MCF 10A (cell line): ENCODE measurements at regions not wholly inside any gene's neighbourhood (a gene's known extent, or its start where the extent isn't known, plus 50 kb on each side); places are given as distances from the start of the nearest gene placed in this dataset.

Experiments used
- BruUV-seq: library from RNA; stranded (reverse); fragments of 400-500 nt; replicated peaks from 2 replicates; lab custom pipeline; 2021; lab: Mats Ljungman, UMichigan
- CTCF ChIA-PET: fragments of 300-600 bp; sonication (Branson Sonifier 250); formaldehyde crosslinking; extraction: SDS; loops from one replicate; lab custom pipeline; 2021; ENCODE audit warnings: antibody characterized with exemption, inconsistent platforms; lab: Yijun Ruan, JAX
- POLR2A ChIA-PET: fragments of 300-600, 350-650 bp; sonication (Branson Sonifier 250); formaldehyde crosslinking; extraction: SDS; loops from one replicate; lab custom pipeline; 2020; ENCODE audit warnings: antibody characterized with exemption, inconsistent platforms; lab: Yijun Ruan, JAX
- DNase-seq: peaks from one replicate; pipeline ENCODE4 v3.0.0-alpha.2; 2018; ENCODE audit not compliant: unreplicated experiment
- H3K27ac Mint-ChIP-seq: one replicate; pipeline ENCODE4 v1.8.0; 2022; ENCODE audit warnings: mild to moderate bottlenecking, low read depth, mixed read lengths; ENCODE audit not compliant: unreplicated experiment
- H3K27me3 Mint-ChIP-seq: one replicate; pipeline ENCODE4 v1.8.0; 2022; ENCODE audit warnings: mixed read lengths; ENCODE audit not compliant: insufficient read depth, unreplicated experiment
- H3K36me3 Mint-ChIP-seq: one replicate; pipeline ENCODE4 v1.8.0; 2022; ENCODE audit warnings: mild to moderate bottlenecking, moderate library complexity, mixed read lengths; ENCODE audit not compliant: insufficient read depth, unreplicated experiment
- H3K4me1 Mint-ChIP-seq: one replicate; pipeline ENCODE4 v1.8.0; 2022; ENCODE audit warnings: mixed read lengths; ENCODE audit not compliant: insufficient read depth, unreplicated experiment
- H3K4me3 Mint-ChIP-seq: one replicate; pipeline ENCODE4 v1.8.0; 2022; ENCODE audit warnings: mild to moderate bottlenecking, moderate library complexity, mixed read lengths; ENCODE audit not compliant: unreplicated experiment
- H3K9me3 Mint-ChIP-seq: one replicate; pipeline ENCODE4 v1.8.0; 2022; ENCODE audit warnings: mixed read lengths; ENCODE audit not compliant: unreplicated experiment
- intact Hi-C: fragments of 100-400 bp; cut with micrococcal nuclease; formaldehyde crosslinking; loops from 2 replicates; pipeline ENCODE4 v1.14.1; 2022
- TF ChIP-seq, protein P1 (sequence below): fragments of 200-600 bp; IDR thresholded peaks from one replicate; pipeline ENCODE4 v1.8.0; 2022; ENCODE audit warnings: antibody characterized with exemption, mild to moderate bottlenecking; ENCODE audit not compliant: unreplicated experiment

DNA sequence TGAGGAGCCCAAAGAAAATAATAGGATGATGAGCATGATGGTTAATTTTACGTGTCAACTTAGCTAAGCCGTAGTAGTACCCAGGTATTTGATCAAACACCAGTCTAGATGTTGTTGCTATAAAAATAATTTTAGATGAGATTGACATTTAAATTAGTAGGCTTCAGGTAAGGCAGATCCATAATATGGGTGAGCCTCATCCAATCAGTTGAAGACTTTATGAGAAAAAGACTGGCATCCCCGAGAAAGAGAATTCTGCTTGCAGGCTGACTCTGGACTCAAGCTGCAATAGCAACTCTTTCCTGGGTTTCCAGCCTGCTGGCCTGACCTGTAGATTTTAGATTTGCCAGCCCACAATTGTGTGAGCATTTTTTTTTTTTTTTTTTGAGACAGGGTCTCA, 192.8 kb upstream of the LNX1 start:
- TF ChIP-seq, protein P1, sequence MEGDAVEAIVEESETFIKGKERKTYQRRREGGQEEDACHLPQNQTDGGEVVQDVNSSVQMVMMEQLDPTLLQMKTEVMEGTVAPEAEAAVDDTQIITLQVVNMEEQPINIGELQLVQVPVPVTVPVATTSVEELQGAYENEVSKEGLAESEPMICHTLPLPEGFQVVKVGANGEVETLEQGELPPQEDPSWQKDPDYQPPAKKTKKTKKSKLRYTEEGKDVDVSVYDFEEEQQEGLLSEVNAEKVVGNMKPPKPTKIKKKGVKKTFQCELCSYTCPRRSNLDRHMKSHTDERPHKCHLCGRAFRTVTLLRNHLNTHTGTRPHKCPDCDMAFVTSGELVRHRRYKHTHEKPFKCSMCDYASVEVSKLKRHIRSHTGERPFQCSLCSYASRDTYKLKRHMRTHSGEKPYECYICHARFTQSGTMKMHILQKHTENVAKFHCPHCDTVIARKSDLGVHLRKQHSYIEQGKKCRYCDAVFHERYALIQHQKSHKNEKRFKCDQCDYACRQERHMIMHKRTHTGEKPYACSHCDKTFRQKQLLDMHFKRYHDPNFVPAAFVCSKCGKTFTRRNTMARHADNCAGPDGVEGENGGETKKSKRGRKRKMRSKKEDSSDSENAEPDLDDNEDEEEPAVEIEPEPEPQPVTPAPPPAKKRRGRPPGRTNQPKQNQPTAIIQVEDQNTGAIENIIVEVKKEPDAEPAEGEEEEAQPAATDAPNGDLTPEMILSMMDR = no peak
- no peak for DNase-seq
- ChIA-PET POLR2A (no interaction called here), CTCF (interaction anchor here (0.6 to 0.8 kb wide), 2 partner anchors 18 to 84 kb away, joined by 3 to 4 read pairs; no protein-coding TSS in a partner anchor)
- Mint-ChIP-seq H3K36me3 (no peaks in the 10 kb centered on the region), H3K9me3 (no peaks in the 10 kb centered on the region), H3K4me3 (no peak overlapping the region), H3K4me1 (no peaks in the 10 kb centered on the region), H3K27me3 (no peaks in the 10 kb centered on the region), H3K27ac (no peak overlapping the region)
- intact Hi-C loops = no loop called here
- BruUV-seq = no TSS peak

DNA sequence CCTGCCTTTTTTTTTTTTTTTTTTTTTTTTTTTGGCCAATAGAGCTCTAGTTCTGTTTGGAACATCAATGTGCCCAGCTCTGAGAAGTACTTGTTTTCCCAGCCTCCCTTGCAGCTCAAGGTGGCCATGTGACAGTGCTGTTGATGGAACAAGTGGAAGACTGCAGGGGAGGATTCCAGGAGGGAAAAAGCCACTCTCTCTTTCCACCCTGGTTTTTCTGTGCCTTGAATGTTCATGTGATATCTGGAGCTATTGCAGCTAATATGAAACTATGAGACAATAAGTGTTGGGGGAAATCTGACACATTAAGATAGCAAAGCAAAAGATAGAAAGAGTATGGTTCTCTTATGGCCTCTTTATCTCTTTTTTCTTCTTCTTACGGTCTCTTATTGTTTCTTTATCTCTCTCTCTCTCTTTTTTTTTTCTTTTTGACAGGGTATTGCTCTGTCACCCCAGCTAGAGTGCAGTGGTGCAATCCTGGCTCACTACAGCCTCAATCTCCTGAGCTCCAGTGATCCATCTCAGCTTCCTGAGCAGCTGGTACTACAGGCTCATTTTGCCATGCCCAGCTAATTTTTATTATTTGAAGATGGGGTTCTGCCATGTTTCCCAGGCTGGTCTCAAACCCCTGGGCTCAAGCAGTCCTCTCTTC, 192.0 kb upstream of the LNX1 start:
- Mint-ChIP-seq H3K27ac (no peak overlapping the region), H3K9me3 (no peaks in the 10 kb centered on the region), H3K4me1 (no peaks in the 10 kb centered on the region), H3K27me3 (no peaks in the 10 kb centered on the region), H3K4me3 (no peak overlapping the region), H3K36me3 (no peaks in the 10 kb centered on the region)
- no TSS peak for BruUV-seq
- TF ChIP-seq, protein P1 = no peak
- ChIA-PET POLR2A (no interaction called here), CTCF (interaction anchor here (0.6 kb wide), 1 partner anchor 84 kb away, joined by 4 read pairs; no protein-coding TSS in a partner anchor)
- no peak for DNase-seq
- intact Hi-C loops = no loop called here

DNA sequence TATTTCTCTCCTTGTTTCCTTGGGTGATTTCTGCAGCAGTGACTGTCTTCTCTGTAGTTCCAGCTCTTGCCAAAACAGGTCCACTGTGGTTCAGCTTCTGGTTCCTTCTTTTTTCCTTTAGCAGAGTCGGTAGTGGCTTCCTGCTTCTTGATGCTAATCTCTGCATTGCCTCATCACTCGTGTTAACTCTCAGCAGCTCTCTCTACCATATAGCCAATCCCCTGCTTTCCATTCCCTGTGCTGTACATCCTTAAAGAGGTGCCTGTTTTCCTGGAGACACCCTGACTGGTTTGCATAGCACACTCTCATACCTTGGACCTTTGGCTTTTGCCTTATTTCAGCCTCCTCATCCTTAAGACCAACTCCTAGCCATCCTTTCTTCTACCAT, 191.2 kb upstream of the LNX1 start:
- ChIA-PET CTCF (no interaction called here), POLR2A (no interaction called here)
- no peaks in the 10 kb centered on the region for H3K27me3 Mint-ChIP-seq
- no TSS peak for BruUV-seq
- DNase-seq = no peak
- peaks cover 4% of the 10 kb centered on the region for H3K4me1 Mint-ChIP-seq
- intact Hi-C loops = no loop called here
- no peak overlapping the region for H3K4me3 Mint-ChIP-seq
- TF ChIP-seq, protein P1 = no peak
- H3K27ac Mint-ChIP-seq = no peak overlapping the region
- H3K9me3 Mint-ChIP-seq = no peaks in the 10 kb centered on the region
- no peaks in the 10 kb centered on the region for H3K36me3 Mint-ChIP-seq

DNA sequence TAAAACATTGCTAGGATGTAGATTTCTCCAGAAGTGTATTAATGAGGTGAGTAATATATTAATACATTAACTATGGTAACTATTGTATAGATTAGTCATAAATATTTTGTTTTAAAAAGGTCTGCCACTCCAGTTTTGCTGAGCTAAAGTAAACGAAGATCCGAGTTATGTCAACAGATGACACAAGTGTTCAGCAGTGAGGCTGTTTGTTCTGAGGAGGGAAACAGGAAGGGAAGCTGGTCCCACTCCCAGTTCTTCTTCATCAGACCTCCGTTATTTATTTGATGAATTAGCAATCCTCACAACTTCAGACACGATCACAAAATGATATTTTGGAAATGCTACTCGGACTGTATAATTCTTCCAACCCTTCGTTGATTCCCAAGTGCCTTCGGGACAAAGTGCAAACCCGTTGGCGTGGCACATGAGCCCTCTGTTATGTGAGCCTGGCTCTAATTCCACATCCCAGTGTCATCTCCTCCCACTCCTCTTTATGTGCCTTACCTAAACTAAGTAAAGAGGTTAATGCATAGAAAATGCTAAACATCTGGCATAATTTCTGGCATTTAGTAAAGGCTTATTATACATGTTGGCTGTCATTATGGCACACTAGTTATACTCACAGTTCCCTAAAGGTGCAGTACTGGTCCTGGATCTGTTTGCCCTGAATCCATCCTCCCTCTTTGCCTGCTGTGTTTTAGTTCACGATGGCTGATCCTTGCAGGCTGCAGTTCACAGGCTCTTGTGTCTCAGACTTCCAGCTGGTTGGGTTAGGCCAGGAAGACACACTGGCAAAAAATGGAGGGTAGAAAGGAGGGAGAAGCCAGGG, 190.6 kb upstream of the LNX1 start:
- CTCF ChIA-PET = no interaction called here
- Mint-ChIP-seq H3K4me3 (no peak overlapping the region), H3K27ac (no peak overlapping the region), H3K9me3 (no peaks in the 10 kb centered on the region), H3K36me3 (no peaks in the 10 kb centered on the region), H3K27me3 (no peaks in the 10 kb centered on the region), H3K4me1 (peaks cover 10% of the 10 kb centered on the region)
- TF ChIP-seq, protein P1 = no peak
- POLR2A ChIA-PET = no interaction called here
- peak; percentile 8 for DNase-seq
- no TSS peak for BruUV-seq
- intact Hi-C loops = no loop called here
